Ascending aorta (tissue), 2 donors: ENCODE measurements at regions not wholly inside any gene's neighbourhood (a gene's known extent, or its start where the extent isn't known, plus 50 kb on each side); places are given as distances from the start of the nearest gene placed in this dataset.

Source experiments
- DNase-seq, 2 donors: peaks; one replicate each; pipeline ENCODE4 v3.0.0-alpha.2; 2019; ENCODE audit warnings: low spot score in 2 of 2
- H3K27ac ChIP-seq, 2 donors: fragments of 200-600 bp; sonication (generic); one replicate each; pipeline ENCODE4 v1.5.1; 2016 to 2017; ENCODE audit warnings: mild to moderate bottlenecking in 1 of 2
- H3K27me3 ChIP-seq: fragments of 200-600 bp; sonication (generic); one replicate; pipeline ENCODE4 v1.5.1; 2017
- H3K36me3 ChIP-seq, 2 donors: fragments of 200-600 bp; sonication (generic); one replicate each; pipeline ENCODE4 v1.5.1; 2016
- H3K4me1 ChIP-seq, 2 donors: fragments of 200-600 bp; sonication (generic); one replicate each; pipeline ENCODE4 v1.5.1; 2016 to 2017; ENCODE audit warnings: mild to moderate bottlenecking in 1 of 2
- H3K4me3 ChIP-seq, 2 donors: fragments of 200-600 bp; sonication (generic); one replicate each; pipeline ENCODE4 v1.5.1; 2016 to 2017; ENCODE audit warnings: mild to moderate bottlenecking in 1 of 2
- H3K9me3 ChIP-seq, 2 donors: fragments of 200-600 bp; sonication (generic); one replicate each; pipeline ENCODE4 v1.5.1; 2016
- CTCF ChIP-seq, 3 experiments: fragments of 200-600 bp in 2 of 3; fragments of 450-650 bp in 1 of 3; sonication (generic) in 2 of 3; IDR thresholded peaks; one replicate each; pipeline ENCODE4 v1.5.1; 2016 to 2019; ENCODE audit warnings: antibody characterized with exemption in 3 of 3, mild to moderate bottlenecking in 1 of 3, moderate library complexity in 1 of 3
- intact Hi-C: fragments of 100-400 bp; cut with DNase I; formaldehyde crosslinking; loops from one replicate; pipeline ENCODE4 v1.15.1; 2023

- H3K36me3 ChIP-seq: no peaks in the 10 kb centered on the region
- no peaks in the 10 kb centered on the region for H3K9me3 ChIP-seq
- H3K4me3 ChIP-seq: no peak overlapping the region
- H3K27ac ChIP-seq: no peak overlapping the region
- no peaks in the 10 kb centered on the region for H3K27me3 ChIP-seq
- no peak for TF ChIP-seq CTCF (IDR thresholded peaks at IDR 0.05)
- intact Hi-C loops: no loop called here
- H3K4me1 ChIP-seq: no peaks in the 10 kb centered on the region
- DNase-seq: no peak
Observed at GRCh38 chr2:56030901-56031300, 107.3 kb upstream of the EFEMP1 start.

GRCh38 chr2:56034258-56034657 lies 110.7 kb upstream of the EFEMP1 start:
- H3K27me3 ChIP-seq: no peaks in the 10 kb centered on the region
- no peaks in the 10 kb centered on the region for H3K4me1 ChIP-seq
- H3K4me3 ChIP-seq: no peak overlapping the region
- no peaks in the 10 kb centered on the region for H3K9me3 ChIP-seq
- intact Hi-C loops: no loop called here
- H3K27ac ChIP-seq: no peak overlapping the region
- no peaks in the 10 kb centered on the region for H3K36me3 ChIP-seq
- no peak for TF ChIP-seq CTCF (IDR thresholded peaks at IDR 0.05)
- DNase-seq: no peak

GRCh38 chr2:56040189-56040588 lies 116.6 kb upstream of the EFEMP1 start:
- Histone ChIP-seq H3K4me3 (no peak overlapping the region), H3K27me3 (no peaks in the 10 kb centered on the region), H3K9me3 (no peaks in the 10 kb centered on the region), H3K4me1 (no peaks in the 10 kb centered on the region), H3K27ac (no peak overlapping the region), H3K36me3 (no peaks in the 10 kb centered on the region)
- intact Hi-C loops: no loop called here
- TF ChIP-seq CTCF (IDR thresholded peaks at IDR 0.05): no peak
- no peak for DNase-seq

GRCh38 chr2:56040834-56041233 lies 117.3 kb upstream of the EFEMP1 start:
- intact Hi-C loops: no loop called here
- Histone ChIP-seq H3K36me3 (no peaks in the 10 kb centered on the region), H3K4me3 (no peak overlapping the region), H3K4me1 (no peaks in the 10 kb centered on the region), H3K27me3 (no peaks in the 10 kb centered on the region), H3K27ac (no peak overlapping the region), H3K9me3 (no peaks in the 10 kb centered on the region)
- no peak for DNase-seq
- TF ChIP-seq CTCF (IDR thresholded peaks at IDR 0.05): no peak

GRCh38 chr2:56047136-56047535 lies 123.6 kb upstream of the EFEMP1 start:
- no peak overlapping the region for H3K27ac ChIP-seq
- no peak for TF ChIP-seq CTCF (IDR thresholded peaks at IDR 0.05)
- no peaks in the 10 kb centered on the region for H3K27me3 ChIP-seq
- H3K36me3 ChIP-seq: no peaks in the 10 kb centered on the region
- intact Hi-C loops: no loop called here
- no peaks in the 10 kb centered on the region for H3K4me1 ChIP-seq
- H3K9me3 ChIP-seq: no peaks in the 10 kb centered on the region
- no peak overlapping the region for H3K4me3 ChIP-seq
- no peak for DNase-seq

- Histone ChIP-seq H3K9me3 (no peaks in the 10 kb centered on the region), H3K27me3 (no peaks in the 10 kb centered on the region), H3K36me3 (no peaks in the 10 kb centered on the region), H3K27ac (no peak overlapping the region), H3K4me3 (no peak overlapping the region), H3K4me1 (no peaks in the 10 kb centered on the region)
- no peak for DNase-seq
- intact Hi-C loops: no loop called here
- TF ChIP-seq CTCF (IDR thresholded peaks at IDR 0.05): no peak
Observed at GRCh38 chr2:56049233-56049845, 125.8 kb upstream of the EFEMP1 start.
